Aorta (tissue), 5 donors: ENCODE measurements at regions not wholly inside any gene's neighbourhood (a gene's known extent, or its start where the extent isn't known, plus 50 kb on each side); places are given as distances from the start of the nearest gene placed in this dataset.

ENCODE experiments used
- ATAC-seq: fragments of 200-7000 bp; cut with Tn5 transposase; one replicate; pipeline ENCODE4 v1.9.1; 2022; ENCODE audit warnings: moderate library complexity; ENCODE audit not compliant: low FRiP score
- DNase-seq, 2 donors: peaks; one replicate each; pipeline ENCODE4 v3.0.0-alpha.2; 2020
- H3K27ac ChIP-seq, 2 donors: one replicate each; pipeline ENCODE4 v1.5.1; 2013; ENCODE audit warnings: low read length in 2 of 2, mild to moderate bottlenecking in 2 of 2, moderate library complexity in 2 of 2, control low read depth in 1 of 2, inconsistent platforms in 1 of 2, low read depth in 1 of 2
- H3K27me3 ChIP-seq, 2 donors: one replicate each; pipeline ENCODE4 v1.6.1; 2013; ENCODE audit warnings: control low read depth in 1 of 2, low read length in 1 of 2, mild to moderate bottlenecking in 1 of 2, moderate library complexity in 1 of 2; ENCODE audit not compliant: insufficient read depth in 2 of 2, control insufficient read depth in 1 of 2
- H3K36me3 ChIP-seq, 2 donors: one replicate each; pipeline ENCODE4 v1.6.1; 2013; ENCODE audit warnings: control low read depth in 1 of 2, low read length in 1 of 2, mild to moderate bottlenecking in 1 of 2; ENCODE audit not compliant: insufficient read depth in 2 of 2, control insufficient read depth in 1 of 2
- H3K4me1 ChIP-seq, 2 donors: one replicate each; pipeline ENCODE4 v1.6.1; 2013; ENCODE audit warnings: low read length in 2 of 2, control low read depth in 1 of 2, mild to moderate bottlenecking in 1 of 2, moderate library complexity in 1 of 2; ENCODE audit not compliant: insufficient read depth in 2 of 2, control insufficient read depth in 1 of 2
- H3K4me3 ChIP-seq, 2 donors: one replicate each; pipeline ENCODE4 v1.5.1; 2013; ENCODE audit warnings: low read length in 2 of 2, control low read depth in 1 of 2, mild to moderate bottlenecking in 1 of 2
- H3K9me3 ChIP-seq: one replicate; pipeline ENCODE4 v1.6.1; 2013; ENCODE audit warnings: mild to moderate bottlenecking, low read length; ENCODE audit not compliant: control insufficient read depth
- WGBS, 2 donors: extraction: QIAGEN DNeasy Blood & Tissue Kit; methylation state at CpG; one replicate each; pipeline ENCODE4 v1.1.7; 2013; 5-methylcytosine and 5-hydroxymethylcytosine counted together
- intact Hi-C, 2 donors: fragments of 100-400 bp; cut with DNase I; formaldehyde crosslinking; loops; one replicate each; pipeline versions ENCODE4 v1.14.2 to v1.15.0; 2022
- donor health status: healthy with polysubstance abuse.
- donor health status: Bipolar disorder and iron deficiency.
- donor health status: DM: no; HTN: no; CAD: no.
- donor health status: DM: no; HTN: no; CAD: no.
- donor health status: DM: yes; HTN: yes; CAD: no.

DNA sequence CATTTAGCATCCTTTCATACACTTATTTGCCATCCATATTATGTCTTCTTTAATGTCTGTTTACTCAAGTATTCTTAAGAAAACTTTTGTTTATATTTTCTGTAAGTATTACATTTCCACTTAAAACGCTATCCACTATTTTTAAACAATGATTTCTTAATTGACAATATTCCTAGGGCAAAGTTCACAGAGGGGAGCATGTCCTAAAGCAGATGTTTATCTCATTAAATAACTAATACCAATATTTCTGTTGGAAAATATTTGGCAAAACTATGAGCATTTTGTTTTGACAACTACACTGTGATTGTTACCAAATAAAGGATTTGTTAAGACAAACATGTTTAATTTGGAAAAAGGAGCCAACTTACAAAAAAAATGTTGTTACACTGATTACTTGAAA lies 643.3 kb downstream of the SLITRK5 start:
- Histone ChIP-seq H3K36me3 (no peaks in the 10 kb centered on the region), H3K27me3 (no peaks in the 10 kb centered on the region), H3K4me1 (no peaks in the 10 kb centered on the region), H3K27ac (no peak overlapping the region), H3K4me3 (no peak overlapping the region), H3K9me3 (peaks cover 1% of the 10 kb centered on the region)
- ATAC-seq (no peak), DNase-seq (no peak)
- intact Hi-C loops = no loop called here
- 67 to 72% methylated on average over 1 of the region's 1 CpG for WGBS, 2 donors

DNA sequence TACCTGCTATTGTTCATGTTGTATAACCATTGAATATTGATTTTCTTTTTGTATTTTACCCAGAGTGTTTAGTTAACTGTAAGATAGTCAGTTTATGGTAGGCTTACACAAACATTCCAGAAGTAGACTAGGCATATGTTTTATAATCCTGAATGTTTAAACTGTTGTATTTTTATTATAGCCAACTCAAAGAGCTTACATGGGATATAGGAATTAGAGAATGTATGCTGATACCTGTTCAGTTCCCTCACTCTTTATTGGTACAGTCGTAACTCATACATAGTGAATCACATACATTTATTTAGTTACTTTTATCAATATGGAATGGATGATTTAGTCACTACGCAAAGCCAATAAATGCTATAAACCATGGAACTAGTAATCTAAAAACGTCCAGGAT lies 657.9 kb downstream of the SLITRK5 start:
- ATAC-seq (no peak), DNase-seq (no peak)
- Histone ChIP-seq H3K9me3 (no peaks in the 10 kb centered on the region), H3K4me3 (no peak overlapping the region), H3K36me3 (no peaks in the 10 kb centered on the region), H3K27me3 (no peaks in the 10 kb centered on the region), H3K4me1 (no peaks in the 10 kb centered on the region), H3K27ac (no peak overlapping the region)
- 80% methylated on average over 3 of the region's 3 CpGs for WGBS, 2 donors
- intact Hi-C loops = no loop called here

GRCh38 chr13:88339271-88339741 lies 668.1 kb downstream of the SLITRK5 start:
- DNase-seq (no peak), ATAC-seq (no peak)
- intact Hi-C loops = no loop called here
- H3K27ac ChIP-seq = no peak overlapping the region
- no peak overlapping the region for H3K4me3 ChIP-seq
- no peaks in the 10 kb centered on the region for H3K27me3 ChIP-seq
- WGBS, 2 donors = 74 to 85% methylated on average over 8 of the region's 8 CpGs
- no peaks in the 10 kb centered on the region for H3K9me3 ChIP-seq
- H3K36me3 ChIP-seq = no peaks in the 10 kb centered on the region
- no peaks in the 10 kb centered on the region for H3K4me1 ChIP-seq

GRCh38 chr13:88345171-88345847 lies 674.1 kb downstream of the SLITRK5 start:
- DNase-seq = no peak

GRCh38 chr13:88360761-88361160 lies 689.6 kb downstream of the SLITRK5 start:
- intact Hi-C loops = no loop called here
- Histone ChIP-seq H3K27me3 (no peaks in the 10 kb centered on the region), H3K4me3 (no peak overlapping the region), H3K9me3 (no peaks in the 10 kb centered on the region), H3K27ac (no peak overlapping the region), H3K36me3 (no peaks in the 10 kb centered on the region), H3K4me1 (no peaks in the 10 kb centered on the region)
- DNase-seq (no peak), ATAC-seq (peak; percentile 36)
- 69 to 78% methylated on average over 2 of the region's 2 CpGs for WGBS, 2 donors

More at GRCh38 chr13:88345171-88345847, 674.1 kb downstream of the SLITRK5 start:
- intact Hi-C loops = no loop called here
- Histone ChIP-seq H3K27ac (no peak overlapping the region), H3K4me3 (no peak overlapping the region), H3K9me3 (no peaks in the 10 kb centered on the region), H3K36me3 (no peaks in the 10 kb centered on the region), H3K4me1 (no peaks in the 10 kb centered on the region), H3K27me3 (no peaks in the 10 kb centered on the region)
- WGBS, 2 donors = 95 to 98% methylated on average over 50 to 59 of the region's 59 CpGs
- ATAC-seq = no peak

DNA sequence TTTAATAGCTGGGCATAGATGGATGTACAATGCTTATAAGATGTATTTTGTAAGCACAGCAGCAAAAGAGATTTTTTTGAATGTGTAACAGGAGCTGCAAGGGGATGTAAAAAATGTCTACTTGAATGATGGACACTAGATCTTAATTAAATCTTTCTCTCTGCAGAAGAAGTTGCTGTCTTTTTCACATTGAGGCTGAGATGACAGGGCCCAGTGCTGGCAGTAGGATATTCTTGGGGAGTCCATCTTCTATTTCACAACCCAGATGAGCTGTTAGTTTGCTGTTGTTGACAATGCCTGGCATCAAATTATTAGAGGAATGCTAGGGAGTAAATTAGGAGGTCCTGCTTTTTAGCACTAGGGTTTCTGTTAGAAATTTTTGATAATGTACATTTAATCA lies 698.7 kb downstream of the SLITRK5 start:
- ATAC-seq = no peak
- no peaks in the 10 kb centered on the region for H3K9me3 ChIP-seq
- no peaks in the 10 kb centered on the region for H3K27me3 ChIP-seq
- no peak overlapping the region for H3K4me3 ChIP-seq
- intact Hi-C loops = no loop called here
- H3K4me1 ChIP-seq = no peaks in the 10 kb centered on the region
- no peaks in the 10 kb centered on the region for H3K36me3 ChIP-seq
- H3K27ac ChIP-seq = no peak overlapping the region
- no peak for DNase-seq

DNA sequence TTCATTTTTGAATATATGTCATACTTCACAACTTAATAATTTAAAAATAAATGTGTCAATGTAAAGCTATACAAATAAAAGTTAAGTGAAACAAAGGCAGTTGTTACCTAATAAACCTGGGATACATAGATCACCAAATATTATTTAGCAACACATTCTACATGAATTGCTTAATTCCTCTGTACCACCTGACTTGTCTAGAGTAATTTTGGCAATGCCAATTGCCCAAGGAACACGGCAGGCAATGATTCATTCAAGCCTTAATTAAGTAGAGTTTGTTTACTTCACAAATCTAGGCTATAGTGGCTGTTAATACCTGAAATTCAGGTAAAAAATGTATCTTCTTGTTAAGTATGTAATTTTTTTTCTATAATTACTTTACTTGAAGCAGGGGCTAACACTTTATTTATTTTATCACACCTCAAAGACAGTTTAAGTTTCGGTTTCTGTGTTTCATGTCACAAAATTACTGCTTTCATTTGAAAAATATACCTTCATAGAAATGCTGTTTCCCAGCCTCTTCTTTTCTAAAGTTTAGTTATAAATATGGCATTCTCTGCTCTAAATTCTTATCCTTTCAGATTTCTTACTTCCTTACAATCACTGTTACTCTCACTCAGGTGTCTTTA lies 705.7 kb downstream of the SLITRK5 start:
- H3K36me3 ChIP-seq = no peaks in the 10 kb centered on the region
- H3K27ac ChIP-seq = no peak overlapping the region
- WGBS, 2 donors = 58 to 65% methylated on average over 2 of the region's 2 CpGs
- no peaks in the 10 kb centered on the region for H3K9me3 ChIP-seq
- H3K4me3 ChIP-seq = no peak overlapping the region
- intact Hi-C loops = no loop called here
- H3K4me1 ChIP-seq = no peaks in the 10 kb centered on the region
- ATAC-seq (no peak), DNase-seq (no peak)
- no peaks in the 10 kb centered on the region for H3K27me3 ChIP-seq

GRCh38 chr13:88377852-88378251 lies 706.7 kb downstream of the SLITRK5 start:
- Histone ChIP-seq H3K27me3 (no peaks in the 10 kb centered on the region), H3K27ac (no peak overlapping the region), H3K4me1 (no peaks in the 10 kb centered on the region), H3K4me3 (no peak overlapping the region), H3K36me3 (no peaks in the 10 kb centered on the region), H3K9me3 (no peaks in the 10 kb centered on the region)
- WGBS, 2 donors = 64 to 70% methylated on average over 2 of the region's 2 CpGs
- intact Hi-C loops = no loop called here
- ATAC-seq = no peak
- DNase-seq = no peak

- intact Hi-C loops = no loop called here
- no peaks in the 10 kb centered on the region for H3K27me3 ChIP-seq
- H3K27ac ChIP-seq = no peak overlapping the region
- H3K36me3 ChIP-seq = no peaks in the 10 kb centered on the region
- no peaks in the 10 kb centered on the region for H3K9me3 ChIP-seq
- H3K4me1 ChIP-seq = no peaks in the 10 kb centered on the region
- ATAC-seq (no peak), DNase-seq (no peak)
- no peak overlapping the region for H3K4me3 ChIP-seq
Observed at GRCh38 chr13:88384542-88384941, 713.4 kb downstream of the SLITRK5 start.
